Endothelial cell (in vitro differentiated cells): ENCODE measurements at regions not wholly inside any gene's neighbourhood (a gene's known extent, or its start where the extent isn't known, plus 50 kb on each side); places are given as distances from the start of the nearest gene placed in this dataset.

ENCODE experiments used
- DNase-seq: peaks from one replicate; pipeline ENCODE4 v3.0.0; 2021; ENCODE audit warnings: low spot score
- H3K27ac Mint-ChIP-seq: one replicate; pipeline ENCODE4 v1.8.0; 2021; ENCODE audit warnings: mixed read lengths, inconsistent platforms; ENCODE audit not compliant: unreplicated experiment
- H3K27me3 Mint-ChIP-seq: one replicate; pipeline ENCODE4 v1.8.0; 2021; ENCODE audit warnings: mild to moderate bottlenecking, moderate library complexity, mixed read lengths, inconsistent platforms; ENCODE audit not compliant: unreplicated experiment
- H3K36me3 Mint-ChIP-seq: one replicate; pipeline ENCODE4 v1.8.0; 2021; ENCODE audit warnings: mild to moderate bottlenecking, low read depth, mixed read lengths, inconsistent platforms; ENCODE audit not compliant: unreplicated experiment
- H3K4me1 Mint-ChIP-seq: one replicate; pipeline ENCODE4 v1.8.0; 2021; ENCODE audit warnings: mild to moderate bottlenecking, mixed read lengths, inconsistent platforms; ENCODE audit not compliant: unreplicated experiment
- H3K4me3 Mint-ChIP-seq: one replicate; pipeline ENCODE4 v1.8.0; 2021; ENCODE audit warnings: mild to moderate bottlenecking, mixed read lengths, inconsistent platforms; ENCODE audit not compliant: unreplicated experiment
- H3K9me3 Mint-ChIP-seq: one replicate; pipeline ENCODE4 v1.8.0; 2021; ENCODE audit warnings: mixed read lengths, inconsistent platforms; ENCODE audit not compliant: unreplicated experiment
- TF ChIP-seq, protein P1 (sequence below): fragments of 200-600 bp; sonication (generic); IDR thresholded peaks from one replicate; pipeline ENCODE4 v1.5.0; 2021; ENCODE audit warnings: antibody characterized with exemption; ENCODE audit not compliant: unreplicated experiment

DNA sequence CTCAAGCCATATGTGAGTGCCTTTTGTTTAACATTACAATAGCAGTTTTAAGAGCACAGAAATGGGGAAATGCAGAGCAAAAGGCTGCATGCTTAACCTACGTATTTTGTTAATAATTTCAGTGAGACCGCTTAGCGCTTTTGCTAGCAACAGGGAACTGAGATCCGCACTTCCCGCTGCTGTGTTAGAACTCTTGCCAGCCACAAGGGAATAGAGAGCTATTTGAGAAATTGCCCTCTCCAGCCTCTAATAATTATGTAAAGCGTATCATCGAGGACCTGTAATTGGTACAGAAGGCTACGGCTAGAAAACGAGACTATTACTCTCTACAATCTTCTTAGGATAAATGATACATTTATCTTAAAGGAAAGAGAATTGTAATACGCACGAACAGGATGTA is 205.2 kb upstream of the GRIP1 start:
- Mint-ChIP-seq H3K27ac (no peak overlapping the region), H3K27me3 (no peaks in the 10 kb centered on the region), H3K4me1 (peaks cover 13% of the 10 kb centered on the region), H3K36me3 (no peaks in the 10 kb centered on the region), H3K4me3 (no peak overlapping the region), H3K9me3 (no peaks in the 10 kb centered on the region)
- DNase-seq, result no peak
- TF ChIP-seq, protein P1, sequence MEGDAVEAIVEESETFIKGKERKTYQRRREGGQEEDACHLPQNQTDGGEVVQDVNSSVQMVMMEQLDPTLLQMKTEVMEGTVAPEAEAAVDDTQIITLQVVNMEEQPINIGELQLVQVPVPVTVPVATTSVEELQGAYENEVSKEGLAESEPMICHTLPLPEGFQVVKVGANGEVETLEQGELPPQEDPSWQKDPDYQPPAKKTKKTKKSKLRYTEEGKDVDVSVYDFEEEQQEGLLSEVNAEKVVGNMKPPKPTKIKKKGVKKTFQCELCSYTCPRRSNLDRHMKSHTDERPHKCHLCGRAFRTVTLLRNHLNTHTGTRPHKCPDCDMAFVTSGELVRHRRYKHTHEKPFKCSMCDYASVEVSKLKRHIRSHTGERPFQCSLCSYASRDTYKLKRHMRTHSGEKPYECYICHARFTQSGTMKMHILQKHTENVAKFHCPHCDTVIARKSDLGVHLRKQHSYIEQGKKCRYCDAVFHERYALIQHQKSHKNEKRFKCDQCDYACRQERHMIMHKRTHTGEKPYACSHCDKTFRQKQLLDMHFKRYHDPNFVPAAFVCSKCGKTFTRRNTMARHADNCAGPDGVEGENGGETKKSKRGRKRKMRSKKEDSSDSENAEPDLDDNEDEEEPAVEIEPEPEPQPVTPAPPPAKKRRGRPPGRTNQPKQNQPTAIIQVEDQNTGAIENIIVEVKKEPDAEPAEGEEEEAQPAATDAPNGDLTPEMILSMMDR, result no peak

DNA sequence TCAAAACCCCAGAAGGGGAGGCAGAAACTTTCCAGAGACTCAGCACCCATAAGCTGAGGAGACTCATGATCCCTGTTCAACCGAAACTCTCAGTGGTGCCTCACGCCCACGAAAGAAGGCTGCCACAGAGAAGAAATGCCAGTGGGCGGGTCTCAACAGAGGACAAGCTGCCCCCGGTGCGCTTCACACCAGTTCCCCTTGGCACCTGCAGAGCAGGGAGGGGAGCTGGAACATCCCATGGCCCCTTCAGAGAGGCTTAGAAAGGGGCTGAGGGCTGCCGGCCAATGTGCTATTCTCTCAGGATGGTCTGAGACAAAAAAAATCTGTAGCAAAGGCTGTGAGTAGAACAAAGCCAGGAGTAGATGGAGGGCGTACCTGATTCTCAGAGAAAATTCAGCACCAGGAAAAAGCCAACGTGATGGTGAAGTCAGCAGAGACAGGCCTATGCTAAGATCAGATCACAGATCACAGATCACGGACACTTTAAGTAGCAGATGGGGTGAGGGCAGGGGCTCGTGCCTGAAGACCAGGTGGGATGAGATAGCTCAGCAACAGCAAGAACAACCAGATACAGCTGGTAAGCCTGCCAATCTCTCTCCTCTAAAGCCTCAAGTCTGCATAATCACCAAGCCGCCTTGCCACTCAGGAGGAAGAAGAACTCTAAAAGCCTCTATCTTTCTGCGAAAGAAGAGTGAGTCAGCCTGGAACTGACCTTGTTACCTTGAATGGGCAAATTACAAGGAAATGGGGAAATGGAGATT is 206.4 kb upstream of the GRIP1 start:
- peaks cover 8% of the 10 kb centered on the region for H3K4me1 Mint-ChIP-seq
- TF ChIP-seq, protein P1, result no peak
- no peak overlapping the region for H3K4me3 Mint-ChIP-seq
- H3K27me3 Mint-ChIP-seq, result no peaks in the 10 kb centered on the region
- no peak overlapping the region for H3K27ac Mint-ChIP-seq
- no peaks in the 10 kb centered on the region for H3K36me3 Mint-ChIP-seq
- no peaks in the 10 kb centered on the region for H3K9me3 Mint-ChIP-seq
- no peak for DNase-seq

DNA sequence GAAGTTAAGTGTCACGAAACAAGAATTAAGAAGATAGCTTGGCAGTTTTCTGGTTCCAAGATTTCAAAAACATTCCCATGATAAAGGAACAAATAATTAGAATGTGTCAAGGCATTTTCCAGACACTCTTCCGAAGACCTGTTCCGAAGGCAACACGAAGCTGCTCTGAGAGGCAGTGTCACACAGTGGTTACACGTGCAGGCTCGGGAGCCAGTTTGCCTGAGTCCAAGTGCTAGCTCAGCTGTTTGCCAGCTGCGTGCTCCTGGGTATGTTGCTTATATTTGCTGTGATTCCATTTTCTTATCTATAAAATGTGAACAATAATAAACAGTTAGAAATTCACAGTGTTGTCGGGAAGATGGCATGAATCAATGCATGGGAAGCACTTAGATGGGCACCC is 217.9 kb upstream of the GRIP1 start:
- H3K27me3 Mint-ChIP-seq, result peaks cover 2% of the 10 kb centered on the region
- H3K4me3 Mint-ChIP-seq, result no peak overlapping the region
- H3K4me1 Mint-ChIP-seq, result peaks cover 21% of the 10 kb centered on the region
- H3K36me3 Mint-ChIP-seq, result no peaks in the 10 kb centered on the region
- no peak for DNase-seq
- no peak overlapping the region for H3K27ac Mint-ChIP-seq
- TF ChIP-seq, protein P1, result no peak
- no peaks in the 10 kb centered on the region for H3K9me3 Mint-ChIP-seq

DNA sequence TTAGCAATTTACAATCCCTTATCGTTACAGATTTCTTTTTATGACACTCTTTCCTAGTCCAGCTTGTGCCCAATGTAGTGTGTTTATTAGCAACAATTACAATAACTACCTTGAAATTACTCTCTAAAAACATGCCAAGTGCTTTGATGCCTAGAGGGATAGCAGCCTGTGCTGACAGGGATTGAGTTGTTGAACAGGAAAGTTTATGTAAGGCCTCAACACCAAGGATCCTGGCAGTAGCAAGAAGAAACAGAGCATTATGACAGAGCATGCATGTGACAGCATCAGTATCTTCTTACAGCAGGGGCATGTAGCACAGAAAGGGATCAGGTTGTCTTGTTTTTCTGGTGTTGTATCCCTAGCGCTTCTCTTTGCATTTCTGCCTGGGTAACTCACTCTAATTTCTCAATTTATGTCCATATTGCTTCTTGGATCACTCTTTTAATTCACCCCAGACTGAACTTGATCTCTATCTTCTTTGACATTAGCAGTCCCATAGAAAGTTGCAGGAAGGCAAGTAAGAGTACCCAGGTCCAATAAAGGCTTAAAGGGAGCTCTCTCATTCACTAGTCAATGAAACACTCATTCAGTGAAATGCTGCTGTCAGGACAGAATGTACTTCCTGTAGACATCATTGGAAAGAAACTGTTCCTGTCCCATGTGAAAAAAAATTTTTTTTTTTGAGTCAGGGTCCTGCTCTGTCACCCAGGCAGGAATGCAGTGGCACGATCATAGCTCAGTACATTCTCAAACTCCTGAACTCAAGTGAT is 220.0 kb upstream of the GRIP1 start:
- Mint-ChIP-seq H3K27ac (no peak overlapping the region), H3K9me3 (no peaks in the 10 kb centered on the region), H3K36me3 (no peaks in the 10 kb centered on the region), H3K4me3 (no peak overlapping the region), H3K4me1 (peaks cover 21% of the 10 kb centered on the region), H3K27me3 (peaks cover 2% of the 10 kb centered on the region)
- no peak for DNase-seq
- TF ChIP-seq, protein P1, result no peak

DNA sequence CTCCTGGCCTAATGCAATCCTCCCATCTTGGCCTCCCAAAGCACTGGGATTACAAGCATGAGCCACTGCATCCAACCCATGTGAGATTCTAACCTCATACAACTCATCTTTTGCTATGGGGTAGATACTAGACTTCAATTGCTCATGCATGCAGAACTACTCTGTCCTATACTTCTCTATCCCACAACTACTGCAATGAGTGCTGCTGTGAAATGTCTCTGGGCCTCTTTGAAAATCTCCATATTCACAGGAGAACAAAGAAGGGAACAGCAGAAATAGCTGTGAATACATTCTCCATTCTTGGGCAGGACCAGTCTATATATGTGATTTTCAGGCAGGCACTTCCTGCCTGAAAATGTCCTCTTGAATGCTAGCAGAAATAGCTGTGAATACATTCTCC is 220.7 kb upstream of the GRIP1 start:
- peaks cover 21% of the 10 kb centered on the region for H3K4me1 Mint-ChIP-seq
- H3K36me3 Mint-ChIP-seq, result no peaks in the 10 kb centered on the region
- TF ChIP-seq, protein P1, result no peak
- no peaks in the 10 kb centered on the region for H3K9me3 Mint-ChIP-seq
- no peak for DNase-seq
- no peak overlapping the region for H3K4me3 Mint-ChIP-seq
- no peak overlapping the region for H3K27ac Mint-ChIP-seq
- H3K27me3 Mint-ChIP-seq, result peaks cover 2% of the 10 kb centered on the region
